H1 (cell line): ENCODE measurements at regions not wholly inside any gene's neighbourhood (a gene's known extent, or its start where the extent isn't known, plus 50 kb on each side); places are given as distances from the start of the nearest gene placed in this dataset.

Experiments used
- CTCF ChIA-PET: fragments of 300-600 bp; sonication (Branson Sonifier 250); formaldehyde crosslinking; loops from one replicate; lab custom pipeline; 2021; ENCODE audit not compliant: partially characterized antibody; lab: Charles Lee
- POLR2A ChIA-PET: fragments of 300-600 bp; sonication (Branson Sonifier 250); formaldehyde crosslinking; loops from one replicate; lab custom pipeline; 2021; ENCODE audit warnings: inconsistent platforms; ENCODE audit not compliant: partially characterized antibody; lab: Charles Lee
- DNase-seq, 2 experiments: peaks; one replicate each; pipeline versions ENCODE4 v3.0.0 to v3.0.0-alpha.2; 2010 to 2022; ENCODE audit warnings: low spot score in 2 of 2, low read depth in 1 of 2, mixed read lengths in 1 of 2
- FAIRE-seq: peaks from 2 replicates; lab custom pipeline; 2011; peaks lifted over from hg19 to GRCh38; lab: Jason Lieb, UNC
- H2AFZ ChIP-seq: 2 replicates; pipeline ENCODE4 v1.8.1; 2012; ENCODE audit warnings: low read length, inconsistent platforms
- H2AK5ac ChIP-seq: 2 replicates; pipeline ENCODE4 v1.6.1; 2013; ENCODE audit warnings: low read depth, low read length
- H2BK120ac ChIP-seq: replicated peaks from 2 replicates; pipeline ENCODE3; 2013; ENCODE audit warnings: low read depth, low read length, inconsistent platforms
- H2BK12ac ChIP-seq: 2 replicates; pipeline ENCODE4 v1.6.1; 2013; ENCODE audit warnings: low read depth, low read length
- H2BK15ac ChIP-seq: 2 replicates; pipeline ENCODE4 v1.6.1; 2013; ENCODE audit warnings: low read length
- H2BK20ac ChIP-seq: 2 replicates; pipeline ENCODE4 v1.6.1; 2013; ENCODE audit warnings: low read length
- H2BK5ac ChIP-seq: 2 replicates; pipeline ENCODE4 v1.6.1; 2013; ENCODE audit warnings: low read depth, low read length
- H3K14ac ChIP-seq: 2 replicates; pipeline ENCODE4 v1.6.1; 2013; ENCODE audit warnings: inconsistent platforms; ENCODE audit not compliant: insufficient read length
- H3K18ac ChIP-seq: 2 replicates; pipeline ENCODE4 v1.6.1; 2013; ENCODE audit warnings: low read length; ENCODE audit errors: extremely low read depth
- H3K23ac ChIP-seq: 2 replicates; pipeline ENCODE4 v1.6.1; 2013; ENCODE audit warnings: inconsistent platforms; ENCODE audit not compliant: insufficient read length
- H3K23me2 ChIP-seq: 2 replicates; pipeline ENCODE4 v1.6.1; 2013; ENCODE audit warnings: low read depth, low read length
- H3K27ac ChIP-seq: 2 replicates; pipeline ENCODE4 v1.6.1; 2011; ENCODE audit warnings: low read depth, low read length, inconsistent platforms
- H3K27me3 ChIP-seq, 4 experiments: replicated peaks in 1 of 4; 1 replicate in 1 of 4; 2 replicates in 3 of 4; pipeline versions ENCODE4 v1.6.1 to v1.8.1; 2011 to 2013; ENCODE audit warnings: low read length in 3 of 4, mild to moderate bottlenecking in 3 of 4, inconsistent platforms in 2 of 4, mixed read lengths in 2 of 4, moderate library complexity in 1 of 4; ENCODE audit not compliant: control insufficient read depth in 3 of 4, insufficient read depth in 3 of 4; ENCODE audit errors: extremely low read depth in 1 of 4
- H3K36me3 ChIP-seq, 4 experiments: 2 replicates each; pipeline versions ENCODE4 v1.6.1 to v1.8.1; 2011 to 2013; ENCODE audit warnings: mild to moderate bottlenecking in 4 of 4, low read length in 3 of 4, moderate library complexity in 2 of 4, control low read depth in 1 of 4, inconsistent platforms in 1 of 4; ENCODE audit not compliant: insufficient read depth in 4 of 4, control insufficient read depth in 2 of 4
- H3K4ac ChIP-seq: replicated peaks from 2 replicates; pipeline ENCODE3; 2013; ENCODE audit warnings: low read length, low read depth, mixed read lengths, inconsistent platforms; ENCODE audit not compliant: insufficient read length
- H3K4me1 ChIP-seq, 4 experiments: replicated peaks in 1 of 4; 1 replicate in 1 of 4; 2 replicates in 3 of 4; pipeline versions ENCODE4 v1.6.1 to v1.8.1; 2011 to 2013; ENCODE audit warnings: low read length in 3 of 4, inconsistent platforms in 2 of 4, mixed read lengths in 1 of 4; ENCODE audit not compliant: insufficient read depth in 4 of 4, control insufficient read depth in 3 of 4
- H3K4me2 ChIP-seq, 2 experiments: 2 replicates each; pipeline versions ENCODE4 v1.6.1 to v1.8.1; 2011 to 2013; ENCODE audit warnings: low read depth in 2 of 2, low read length in 2 of 2, control low read depth in 1 of 2, inconsistent platforms in 1 of 2, mild to moderate bottlenecking in 1 of 2; ENCODE audit not compliant: insufficient read depth in 1 of 2
- H3K4me3 ChIP-seq, 4 experiments: fragments of 200-600, 300-600 bp in 1 of 4; sonication (generic), shearing (Covaris generic), sonication (Bioruptor Twin) in 1 of 4; 2 replicates each; pipeline versions ENCODE4 v1.5.1 to v1.8.1; 2011 to 2016; ENCODE audit warnings: low read length in 4 of 4, low read depth in 3 of 4, control low read depth in 2 of 4, inconsistent platforms in 2 of 4, mild to moderate bottlenecking in 2 of 4, mixed read lengths in 1 of 4, moderate library complexity in 1 of 4; ENCODE audit not compliant: insufficient read depth in 2 of 4; ENCODE audit errors: extremely low read depth in 1 of 4
- H3K56ac ChIP-seq: replicated peaks from 2 replicates; pipeline ENCODE3; 2013; ENCODE audit warnings: low read depth, mild to moderate bottlenecking, mixed read lengths, low read length, inconsistent platforms; ENCODE audit not compliant: insufficient read length
- H3K79me1 ChIP-seq: 2 replicates; pipeline ENCODE4 v1.6.1; 2013; ENCODE audit warnings: low read depth, low read length, control low read depth
- H3K79me2 ChIP-seq, 2 experiments: 2 replicates each; pipeline versions ENCODE4 v1.6.1 to v1.8.1; 2012 to 2013; ENCODE audit warnings: low read length in 2 of 2, mild to moderate bottlenecking in 2 of 2, inconsistent platforms in 1 of 2; ENCODE audit not compliant: insufficient read depth in 2 of 2, control insufficient read depth in 1 of 2
- H3K9ac ChIP-seq, 4 experiments: replicated peaks in 1 of 4; 1 replicate in 1 of 4; 2 replicates in 3 of 4; pipeline versions ENCODE4 v1.6.1 to v1.8.1; 2011 to 2013; ENCODE audit warnings: low read depth in 3 of 4, low read length in 3 of 4, control low read depth in 2 of 4, mild to moderate bottlenecking in 2 of 4, moderate library complexity in 2 of 4, inconsistent platforms in 1 of 4; ENCODE audit errors: extremely low read depth in 1 of 4
- H3K9me3 ChIP-seq, 2 experiments: 2 replicates each; pipeline versions ENCODE4 v1.6.1 to v1.8.1; 2012 to 2013; ENCODE audit warnings: mild to moderate bottlenecking in 2 of 2, moderate library complexity in 2 of 2, control low read depth in 1 of 2, inconsistent platforms in 1 of 2, low read depth in 1 of 2, low read length in 1 of 2, mixed read lengths in 1 of 2; ENCODE audit not compliant: insufficient read depth in 2 of 2
- H4K20me1 ChIP-seq, 2 experiments: replicated peaks in 1 of 2; 2 replicates each; pipeline versions ENCODE3 to v1.8.1; 2011 to 2013; ENCODE audit warnings: inconsistent platforms in 2 of 2, low read length in 2 of 2, mild to moderate bottlenecking in 1 of 2; ENCODE audit not compliant: insufficient read depth in 2 of 2, control insufficient read depth in 1 of 2
- H4K5ac ChIP-seq: 2 replicates; pipeline ENCODE4 v1.6.1; 2013; ENCODE audit warnings: low read length, low read depth, mixed read lengths, inconsistent platforms; ENCODE audit not compliant: insufficient read length
- H4K8ac ChIP-seq: 2 replicates; pipeline ENCODE4 v1.8.0; 2013; ENCODE audit warnings: mild to moderate bottlenecking, moderate library complexity, low read length, inconsistent platforms; ENCODE audit not compliant: insufficient read depth; ENCODE audit errors: extremely low read depth
- H4K91ac ChIP-seq: replicated peaks from 2 replicates; pipeline ENCODE3; 2013; ENCODE audit warnings: low read length, mixed read lengths, inconsistent platforms; ENCODE audit not compliant: insufficient read length
- CEBPB ChIP-seq: IDR thresholded peaks from 2 replicates; pipeline ENCODE4 v1.6.1; 2012; ENCODE audit warnings: low read depth, low read length
- CTBP2 ChIP-seq: IDR thresholded peaks from 2 replicates; pipeline ENCODE4 v1.7.0; 2011; ENCODE audit warnings: borderline replicate concordance, mild to moderate bottlenecking, moderate library complexity, mixed read lengths, low read length; ENCODE audit not compliant: insufficient read depth, insufficient read length
- EGR1 ChIP-seq: IDR thresholded peaks from 2 replicates; pipeline ENCODE4 v1.6.1; 2011; ENCODE audit warnings: low read depth, low read length, borderline replicate concordance
- KDM4A ChIP-seq: IDR thresholded peaks from one replicate; pipeline ENCODE4 v1.7.1; 2012; ENCODE audit warnings: low read depth, mild to moderate bottlenecking, moderate library complexity, low read length, inconsistent platforms; ENCODE audit not compliant: severe bottlenecking
- KDM5A ChIP-seq: fragments of 200-600 bp; IDR thresholded peaks from 2 replicates; pipeline ENCODE4 v1.7.1; 2012; ENCODE audit warnings: mild to moderate bottlenecking, low read length, inconsistent platforms, mixed read lengths
- NANOG ChIP-seq: IDR thresholded peaks from 2 replicates; pipeline ENCODE4 v1.6.1; 2011; ENCODE audit warnings: low read length, low read depth, mild to moderate bottlenecking, inconsistent platforms; ENCODE audit not compliant: insufficient read depth, poor library complexity, severe bottlenecking
- POLR2AphosphoS5 ChIP-seq: IDR thresholded peaks from 2 replicates; pipeline ENCODE4 v1.6.1; 2011; ENCODE audit warnings: low read depth, low read length
- RNF2 ChIP-seq: fragments of 200-900, 300-1000 bp; sonication (generic); IDR thresholded peaks from 2 replicates; pipeline ENCODE4 v1.7.1; 2016; ENCODE audit warnings: borderline replicate concordance, low read depth, mild to moderate bottlenecking, antibody characterized with exemption, low read length; ENCODE audit not compliant: poor library complexity, severe bottlenecking; ENCODE audit errors: missing control alignments
- RXRA ChIP-seq: IDR thresholded peaks from 2 replicates; pipeline ENCODE4 v1.6.1; 2011; ENCODE audit warnings: low read depth, mild to moderate bottlenecking, low read length, moderate library complexity; ENCODE audit not compliant: insufficient read depth
- SP1 ChIP-seq: IDR thresholded peaks from 2 replicates; pipeline ENCODE4 v1.6.1; 2011; ENCODE audit warnings: low read depth, low read length
- SP2 ChIP-seq: IDR thresholded peaks from 2 replicates; pipeline ENCODE4 v1.6.1; 2012; ENCODE audit warnings: mild to moderate bottlenecking, low read length, inconsistent platforms
- WGBS, 2 experiments: shearing (Covaris generic) in 1 of 2; methylation state at CpG; one replicate each; pipeline versions ENCODE4 v1.1.6 to v1.1.7; 2013 to 2015; ENCODE audit warnings: low lambda C conversion rate in 2 of 2, mixed read lengths in 2 of 2, inconsistent platforms in 1 of 2, low coverage in 1 of 2, missing lambda C conversion rate in 1 of 2; ENCODE audit not compliant: insufficient replicate concordance in 2 of 2, insufficient coverage in 1 of 2, insufficient read length in 1 of 2; ENCODE audit errors: extremely low coverage in 1 of 2, missing lambda C conversion rate in 1 of 2; 5-methylcytosine and 5-hydroxymethylcytosine counted together
- TF ChIP-seq, protein P1 (sequence below): IDR thresholded peaks from 2 replicates; pipeline ENCODE4 v1.6.1; 2011; ENCODE audit warnings: low read depth, mild to moderate bottlenecking, low read length; ENCODE audit not compliant: insufficient read depth

DNA sequence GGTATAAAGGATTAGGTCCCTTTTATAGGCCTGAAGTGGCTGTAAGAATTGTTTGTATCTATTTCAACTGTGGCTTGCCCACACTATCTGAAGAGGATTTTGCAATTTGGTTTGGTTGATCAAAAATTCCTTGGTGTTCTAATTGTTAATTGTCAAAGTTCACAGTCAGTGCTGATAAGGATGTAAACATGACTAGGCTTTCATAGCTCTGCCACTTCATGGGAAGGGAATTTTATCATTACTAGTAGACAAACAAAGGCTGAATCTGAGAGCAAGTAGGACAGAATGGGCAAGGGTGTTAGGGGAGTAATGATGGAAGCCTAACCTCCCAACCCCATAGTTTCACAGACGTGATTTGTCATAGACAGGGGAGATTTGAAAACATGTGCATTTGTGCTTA, 1131.7 kb downstream of the SH3BGRL start:
- no peak overlapping the region for H2AFZ ChIP-seq
- no peak overlapping the region for H3K18ac ChIP-seq
- H3K9ac ChIP-seq: no peak overlapping the region
- ChIA-PET POLR2A (no interaction called here), CTCF (no interaction called here)
- no peaks in the 10 kb centered on the region for H4K20me1 ChIP-seq
- H3K4me1 ChIP-seq: no peaks in the 10 kb centered on the region
- H3K79me1 ChIP-seq: no peaks in the 10 kb centered on the region
- WGBS, 2 experiments: 83% methylated on average over 1 of the region's 1 CpG; no CpG with 5 or more reads in 1 of the 2 experiments
- H3K36me3 ChIP-seq: no peaks in the 10 kb centered on the region
- H2BK5ac ChIP-seq: no peak overlapping the region
- no peak overlapping the region for H2BK20ac ChIP-seq
- H3K27ac ChIP-seq: no peak overlapping the region
- no peak overlapping the region for H3K4me3 ChIP-seq
- FAIRE-seq (no peak), DNase-seq (no peak)
- H3K4me2 ChIP-seq: no peak overlapping the region
- H3K23ac ChIP-seq: no peak overlapping the region
- H4K8ac ChIP-seq: no peak overlapping the region
- no peak overlapping the region for H2BK120ac ChIP-seq
- TF ChIP-seq POLR2AphosphoS5 (no peak), KDM5A (no peak), SP1 (no peak), RXRA (no peak), CTBP2 (no peak), KDM4A (no peak), RNF2 (no peak), SP2 (no peak), CEBPB (no peak), NANOG (no peak), EGR1 (no peak)
- TF ChIP-seq, protein P1, sequence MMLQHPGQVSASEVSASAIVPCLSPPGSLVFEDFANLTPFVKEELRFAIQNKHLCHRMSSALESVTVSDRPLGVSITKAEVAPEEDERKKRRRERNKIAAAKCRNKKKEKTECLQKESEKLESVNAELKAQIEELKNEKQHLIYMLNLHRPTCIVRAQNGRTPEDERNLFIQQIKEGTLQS: no peak
- H2BK15ac ChIP-seq: no peak overlapping the region
- H3K27me3 ChIP-seq: no peaks in the 10 kb centered on the region
- no peak overlapping the region for H2AK5ac ChIP-seq
- H3K9me3 ChIP-seq: no peaks in the 10 kb centered on the region
- H4K91ac ChIP-seq: no peak overlapping the region
- H3K4ac ChIP-seq: no peak overlapping the region
- no peak overlapping the region for H3K56ac ChIP-seq
- no peak overlapping the region for H4K5ac ChIP-seq
- no peak overlapping the region for H3K14ac ChIP-seq
- no peaks in the 10 kb centered on the region for H3K23me2 ChIP-seq
- no peak overlapping the region for H2BK12ac ChIP-seq
- H3K79me2 ChIP-seq: no peaks in the 10 kb centered on the region
